Astrocyte of the cerebellum (primary cell): ENCODE measurements at regions not wholly inside any gene's neighbourhood (a gene's known extent, or its start where the extent isn't known, plus 50 kb on each side); places are given as distances from the start of the nearest gene placed in this dataset.

Experiments used
- DNase-seq: peaks from one replicate; pipeline ENCODE4 v3.0.0-alpha.2; 2011; ENCODE audit warnings: low read depth
- H3K4me3 ChIP-seq: 2 replicates; pipeline ENCODE4 v1.5.1; 2011; ENCODE audit warnings: mild to moderate bottlenecking, low read depth, low read length, moderate library complexity
- CTCF ChIP-seq: IDR thresholded peaks from 2 replicates; pipeline ENCODE4 v1.5.1; 2012; ENCODE audit warnings: low read length, low read depth, moderate library complexity, mild to moderate bottlenecking; ENCODE audit errors: missing control alignments
- in situ Hi-C: cut with HindIII; loops from 2 replicates; pipeline ENCODE4 v1.10.0; 2017; ENCODE audit warnings: low sequenced_read_pairs

- no peak overlapping the region for H3K4me3 ChIP-seq
- no peak for TF ChIP-seq CTCF
- in situ Hi-C loops = no loop called here
- no peak for DNase-seq
These were observed 279.0 kb downstream of the TBC1D4 start for GRCh38 chr13:75202981-75203380.

- H3K4me3 ChIP-seq = no peak overlapping the region
- no peak for DNase-seq
- in situ Hi-C loops = no loop called here
- TF ChIP-seq CTCF = no peak
These were observed 284.2 kb downstream of the TBC1D4 start for GRCh38 chr13:75197803-75198202.

GRCh38 chr13:75196147-75196837 is 285.7 kb downstream of the TBC1D4 start:
- no peak for TF ChIP-seq CTCF
- H3K4me3 ChIP-seq = no peak overlapping the region
- in situ Hi-C loops = no loop called here
- peak; percentile 31 for DNase-seq

GRCh38 chr13:75195495-75196146 is 286.3 kb downstream of the TBC1D4 start:
- no peak for DNase-seq
- no peak for TF ChIP-seq CTCF
- in situ Hi-C loops = no loop called here
- no peak overlapping the region for H3K4me3 ChIP-seq

GRCh38 chr13:75194717-75195462 is 287.1 kb downstream of the TBC1D4 start:
- in situ Hi-C loops = no loop called here
- no peak for DNase-seq
- TF ChIP-seq CTCF = no peak
- no peak overlapping the region for H3K4me3 ChIP-seq

- H3K4me3 ChIP-seq = no peak overlapping the region
- no peak for TF ChIP-seq CTCF
- DNase-seq = no peak
- in situ Hi-C loops = no loop called here
These were observed 295.6 kb downstream of the TBC1D4 start for GRCh38 chr13:75186379-75186778.
